OCI-LY1 (cell line): ENCODE measurements at regions not wholly inside any gene's neighbourhood (a gene's known extent, or its start where the extent isn't known, plus 50 kb on each side); places are given as distances from the start of the nearest gene placed in this dataset.

ENCODE experiments used
- H2AFZ ChIP-seq: fragments of 200-600 bp; sonication (generic), shearing (Covaris generic); 2 replicates; pipeline ENCODE4 v1.6.0; 2014; ENCODE audit warnings: antibody characterized with exemption, mild to moderate bottlenecking, low read length
- H3F3A ChIP-seq: fragments of 200-600 bp; sonication (generic), shearing (Covaris generic); 2 replicates; pipeline ENCODE4 v1.6.0; 2014; ENCODE audit warnings: mild to moderate bottlenecking, antibody characterized with exemption, low read length, moderate library complexity; ENCODE audit not compliant: insufficient read depth
- H3K27ac ChIP-seq: fragments of 200-600 bp; sonication (generic); 2 replicates; pipeline ENCODE4 v1.5.1; 2014; ENCODE audit warnings: low read length, mixed run types, mild to moderate bottlenecking, low read depth; ENCODE audit not compliant: poor library complexity, severe bottlenecking
- H3K27me3 ChIP-seq: fragments of 200-600 bp; sonication (generic); 2 replicates; pipeline ENCODE4 v1.6.0; 2014; ENCODE audit warnings: antibody characterized with exemption, mild to moderate bottlenecking, low read length, moderate library complexity; ENCODE audit not compliant: insufficient read depth
- H3K36me3 ChIP-seq: fragments of 200-600 bp; sonication (generic); 2 replicates; pipeline ENCODE4 v1.6.1; 2014; ENCODE audit warnings: mild to moderate bottlenecking, antibody characterized with exemption, low read length, moderate library complexity, mixed read lengths; ENCODE audit not compliant: insufficient read depth
- H3K4me1 ChIP-seq: fragments of 200-600 bp; sonication (generic); 2 replicates; pipeline ENCODE4 v1.5.1; 2014; ENCODE audit warnings: mild to moderate bottlenecking, low read length, moderate library complexity; ENCODE audit not compliant: insufficient read depth, severe bottlenecking
- H3K4me2 ChIP-seq: fragments of 200-600 bp; sonication (generic), shearing (Covaris generic); 2 replicates; pipeline ENCODE4 v1.6.1; 2014; ENCODE audit warnings: low read length
- H3K4me3 ChIP-seq: fragments of 200-600 bp; sonication (generic); 2 replicates; pipeline ENCODE4 v1.5.1; 2014; ENCODE audit warnings: low read length, low read depth, mild to moderate bottlenecking, mixed read lengths; ENCODE audit not compliant: poor library complexity, severe bottlenecking
- H3K79me2 ChIP-seq: fragments of 200-600 bp; shearing (Covaris generic); 2 replicates; pipeline ENCODE4 v1.6.1; 2016; ENCODE audit warnings: mixed run types, low read length, mixed read lengths; ENCODE audit not compliant: insufficient read depth
- H3K9ac ChIP-seq: fragments of 200-600 bp; sonication (generic), shearing (Covaris generic); 2 replicates; pipeline ENCODE4 v1.6.1; 2014; ENCODE audit warnings: mild to moderate bottlenecking, low read length, mixed read lengths
- H3K9me2 ChIP-seq: fragments of 200-600 bp; sonication (generic), shearing (Covaris generic); 2 replicates; pipeline ENCODE4 v1.6.1; 2014; ENCODE audit warnings: low read depth, mild to moderate bottlenecking, low read length, mixed read lengths
- H3K9me3 ChIP-seq: fragments of 200-600 bp; shearing (Covaris generic); 2 replicates; pipeline ENCODE4 v1.6.1; 2014; ENCODE audit warnings: low read length, mixed read lengths
- H4K20me1 ChIP-seq: fragments of 200-600 bp; sonication (generic), shearing (Covaris generic); 2 replicates; pipeline ENCODE4 v1.6.0; 2016; ENCODE audit warnings: mild to moderate bottlenecking, low read length; ENCODE audit not compliant: insufficient read depth
- EZH2 ChIP-seq: fragments of 200-600 bp; sonication (generic), shearing (Covaris generic); IDR thresholded peaks from 2 replicates; pipeline ENCODE4 v1.8.0; 2017; ENCODE audit warnings: borderline replicate concordance, mixed run types, mild to moderate bottlenecking, antibody characterized with exemption, low read length, moderate library complexity, mixed read lengths
- TF ChIP-seq, protein P1 (sequence below): fragments of 200-600 bp; sonication (generic), shearing (Covaris generic); IDR thresholded peaks from 2 replicates; pipeline ENCODE4 v1.5.1; 2017; ENCODE audit warnings: mild to moderate bottlenecking, antibody characterized with exemption, low read length, moderate library complexity, mixed read lengths

DNA sequence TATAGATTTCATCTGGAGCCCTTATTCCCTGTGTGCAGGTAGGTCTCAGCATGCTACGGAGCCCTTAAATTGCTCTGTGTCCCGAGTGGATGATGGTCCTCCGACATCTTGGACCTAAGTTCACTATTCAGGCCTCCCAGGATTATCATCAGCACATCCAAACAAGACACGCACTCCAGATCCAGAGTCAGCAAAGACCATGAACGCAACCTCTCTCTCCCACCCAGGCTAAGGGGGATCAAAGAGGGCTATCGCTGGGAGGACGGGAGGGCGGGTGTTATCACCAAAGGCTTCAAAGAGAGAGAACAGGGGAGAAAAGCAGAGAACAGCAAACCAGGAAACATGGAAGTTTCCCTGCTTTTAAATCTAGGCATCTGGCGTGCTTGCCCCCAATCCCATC is 659.4 kb downstream of the TBC1D22A start:
- Histone ChIP-seq H2AFZ (no peak overlapping the region), H4K20me1 (no peaks in the 10 kb centered on the region), H3K9ac (no peak overlapping the region), H3F3A (no peaks in the 10 kb centered on the region), H3K79me2 (no peaks in the 10 kb centered on the region), H3K9me2 (no peaks in the 10 kb centered on the region), H3K27me3 (no peaks in the 10 kb centered on the region), H3K4me3 (no peak overlapping the region), H3K9me3 (no peaks in the 10 kb centered on the region), H3K27ac (no peak overlapping the region), H3K4me1 (no peaks in the 10 kb centered on the region), H3K4me2 (no peak overlapping the region), H3K36me3 (no peaks in the 10 kb centered on the region)
- TF ChIP-seq, protein P1, sequence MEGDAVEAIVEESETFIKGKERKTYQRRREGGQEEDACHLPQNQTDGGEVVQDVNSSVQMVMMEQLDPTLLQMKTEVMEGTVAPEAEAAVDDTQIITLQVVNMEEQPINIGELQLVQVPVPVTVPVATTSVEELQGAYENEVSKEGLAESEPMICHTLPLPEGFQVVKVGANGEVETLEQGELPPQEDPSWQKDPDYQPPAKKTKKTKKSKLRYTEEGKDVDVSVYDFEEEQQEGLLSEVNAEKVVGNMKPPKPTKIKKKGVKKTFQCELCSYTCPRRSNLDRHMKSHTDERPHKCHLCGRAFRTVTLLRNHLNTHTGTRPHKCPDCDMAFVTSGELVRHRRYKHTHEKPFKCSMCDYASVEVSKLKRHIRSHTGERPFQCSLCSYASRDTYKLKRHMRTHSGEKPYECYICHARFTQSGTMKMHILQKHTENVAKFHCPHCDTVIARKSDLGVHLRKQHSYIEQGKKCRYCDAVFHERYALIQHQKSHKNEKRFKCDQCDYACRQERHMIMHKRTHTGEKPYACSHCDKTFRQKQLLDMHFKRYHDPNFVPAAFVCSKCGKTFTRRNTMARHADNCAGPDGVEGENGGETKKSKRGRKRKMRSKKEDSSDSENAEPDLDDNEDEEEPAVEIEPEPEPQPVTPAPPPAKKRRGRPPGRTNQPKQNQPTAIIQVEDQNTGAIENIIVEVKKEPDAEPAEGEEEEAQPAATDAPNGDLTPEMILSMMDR = no peak
- TF ChIP-seq EZH2 = no peak

DNA sequence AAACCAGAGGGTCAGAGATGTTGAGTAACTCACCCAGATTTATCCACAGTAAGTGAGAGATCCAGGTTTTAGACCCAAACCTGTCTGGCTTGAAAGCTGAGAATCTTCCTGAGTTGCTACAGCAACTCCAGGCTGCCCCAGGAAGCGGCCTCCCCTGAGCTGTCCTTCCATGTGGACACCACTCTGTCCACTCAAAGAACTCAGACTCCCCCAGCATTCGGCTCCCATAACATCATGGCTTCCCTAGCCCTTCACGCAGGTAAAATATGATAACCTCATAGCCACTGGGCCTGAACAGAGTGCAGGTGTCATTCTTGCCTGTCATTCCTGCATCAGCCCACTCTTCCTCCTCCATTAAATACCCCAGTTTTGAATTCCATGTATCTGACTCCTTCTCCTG is 657.8 kb downstream of the TBC1D22A start:
- Histone ChIP-seq H3K4me3 (no peak overlapping the region), H3K9me3 (peaks cover 6% of the 10 kb centered on the region), H3F3A (no peaks in the 10 kb centered on the region), H3K4me2 (no peak overlapping the region), H4K20me1 (no peaks in the 10 kb centered on the region), H3K9ac (no peak overlapping the region), H3K9me2 (no peaks in the 10 kb centered on the region), H3K27me3 (no peaks in the 10 kb centered on the region), H3K36me3 (no peaks in the 10 kb centered on the region), H3K4me1 (no peaks in the 10 kb centered on the region), H3K79me2 (no peaks in the 10 kb centered on the region), H2AFZ (no peak overlapping the region), H3K27ac (no peak overlapping the region)
- TF ChIP-seq, protein P1 = no peak
- no peak for TF ChIP-seq EZH2

DNA sequence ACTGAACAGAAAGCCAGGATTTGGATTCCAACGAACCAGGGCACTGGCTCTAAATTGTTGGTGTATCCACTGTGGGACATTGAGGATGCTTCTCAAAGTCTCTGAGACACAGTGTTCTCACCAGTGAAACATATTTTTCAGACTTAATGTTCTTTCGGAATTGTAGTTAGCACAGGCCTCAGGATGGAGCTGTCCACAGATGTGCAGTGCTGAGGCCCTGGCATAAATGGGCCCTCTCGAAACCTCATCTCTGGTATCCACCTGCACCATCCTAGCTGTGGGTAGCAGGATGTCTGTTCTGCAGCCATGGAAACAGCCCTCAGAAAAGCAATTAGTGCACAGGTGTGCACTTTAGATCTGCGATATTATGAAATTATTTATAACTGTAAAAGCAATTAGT is 656.8 kb downstream of the TBC1D22A start:
- peaks cover 6% of the 10 kb centered on the region for H3K9me3 ChIP-seq
- H3K27me3 ChIP-seq = no peaks in the 10 kb centered on the region
- H3K9me2 ChIP-seq = no peaks in the 10 kb centered on the region
- no peaks in the 10 kb centered on the region for H3F3A ChIP-seq
- H3K79me2 ChIP-seq = no peaks in the 10 kb centered on the region
- H2AFZ ChIP-seq = no peak overlapping the region
- H3K36me3 ChIP-seq = no peaks in the 10 kb centered on the region
- TF ChIP-seq, protein P1 = no peak
- no peak for TF ChIP-seq EZH2
- H3K9ac ChIP-seq = no peak overlapping the region
- no peaks in the 10 kb centered on the region for H4K20me1 ChIP-seq
- H3K27ac ChIP-seq = no peak overlapping the region
- H3K4me3 ChIP-seq = no peak overlapping the region
- no peak overlapping the region for H3K4me2 ChIP-seq
- no peaks in the 10 kb centered on the region for H3K4me1 ChIP-seq
